KMS-11 (cell line): ENCODE measurements at regions not wholly inside any gene's neighbourhood (a gene's known extent, or its start where the extent isn't known, plus 50 kb on each side); places are given as distances from the start of the nearest gene placed in this dataset.

Source experiments
- H2AFZ ChIP-seq: fragments of 200-600 bp; sonication (generic); 2 replicates; pipeline ENCODE4 v1.6.1; 2016; ENCODE audit warnings: antibody characterized with exemption, mixed run types, low read depth
- H3K27ac ChIP-seq: fragments of 200-600 bp; sonication (generic); 2 replicates; pipeline ENCODE4 v1.6.1; 2016; ENCODE audit warnings: mild to moderate bottlenecking, mixed run types
- H3K27me3 ChIP-seq: fragments of 200-600 bp; sonication (generic); 2 replicates; pipeline ENCODE4 v1.6.1; 2017; ENCODE audit warnings: mild to moderate bottlenecking, low read depth, mixed run types, moderate library complexity; ENCODE audit not compliant: insufficient read depth
- H3K36me3 ChIP-seq: fragments of 200-600 bp; sonication (generic); 2 replicates; pipeline ENCODE4 v1.6.1; 2017; ENCODE audit warnings: mild to moderate bottlenecking, mixed run types; ENCODE audit not compliant: insufficient read depth
- H3K4me1 ChIP-seq: fragments of 200-600 bp; sonication (generic); 2 replicates; pipeline ENCODE4 v1.6.1; 2016; ENCODE audit warnings: mild to moderate bottlenecking, low read depth, mixed run types; ENCODE audit not compliant: poor library complexity, severe bottlenecking
- H3K4me2 ChIP-seq: fragments of 200-600 bp; sonication (generic); 2 replicates; pipeline ENCODE4 v1.7.0; 2016; ENCODE audit warnings: mild to moderate bottlenecking, mixed run types
- H3K4me3 ChIP-seq: fragments of 200-600 bp; sonication (generic); IDR thresholded peaks from 2 replicates; pipeline ENCODE4 v1.6.1; 2017; ENCODE audit warnings: low read depth, low read length, mixed read lengths; ENCODE audit not compliant: insufficient read depth
- H3K79me2 ChIP-seq: fragments of 200-600 bp; sonication (generic); 2 replicates; pipeline ENCODE4 v1.6.1; 2016; ENCODE audit warnings: low read depth, mixed run types; ENCODE audit not compliant: insufficient read depth
- H3K9ac ChIP-seq: fragments of 200-600 bp; sonication (generic); 2 replicates; pipeline ENCODE4 v1.6.1; 2016; ENCODE audit warnings: mild to moderate bottlenecking, mixed run types
- H4K20me1 ChIP-seq: fragments of 200-600 bp; sonication (generic); 2 replicates; pipeline ENCODE4 v1.6.1; 2016; ENCODE audit warnings: mild to moderate bottlenecking, mixed run types; ENCODE audit not compliant: insufficient read depth
- CTCF ChIP-seq: fragments of 200-600 bp; sonication (generic); conservative IDR thresholded peaks from 2 replicates; pipeline ENCODE4 v1.6.1; 2017; ENCODE audit warnings: low read depth, mild to moderate bottlenecking, antibody characterized with exemption, low read length, moderate library complexity, mixed read lengths

- Histone ChIP-seq H3K4me3 (no peak overlapping the region), H3K79me2 (no peaks in the 10 kb centered on the region), H3K36me3 (no peaks in the 10 kb centered on the region), H3K27ac (no peak overlapping the region), H3K9ac (no peak overlapping the region), H3K27me3 (no peaks in the 10 kb centered on the region), H2AFZ (no peak overlapping the region), H4K20me1 (no peaks in the 10 kb centered on the region), H3K4me2 (no peak overlapping the region), H3K4me1 (no peaks in the 10 kb centered on the region)
- no peak for TF ChIP-seq CTCF
Observed at GRCh38 chr6:139642346-139642745, 267.9 kb upstream of the CITED2 start.

- H3K9ac ChIP-seq, result no peak overlapping the region
- TF ChIP-seq CTCF, result no peak
- H3K27ac ChIP-seq, result no peak overlapping the region
- H3K36me3 ChIP-seq, result no peaks in the 10 kb centered on the region
- no peaks in the 10 kb centered on the region for H3K27me3 ChIP-seq
- no peaks in the 10 kb centered on the region for H3K79me2 ChIP-seq
- H3K4me2 ChIP-seq, result no peak overlapping the region
- H3K4me1 ChIP-seq, result no peaks in the 10 kb centered on the region
- no peaks in the 10 kb centered on the region for H4K20me1 ChIP-seq
- no peak overlapping the region for H3K4me3 ChIP-seq
- H2AFZ ChIP-seq, result no peak overlapping the region
Observed at GRCh38 chr6:139641376-139641775, 266.9 kb upstream of the CITED2 start.

- no peak overlapping the region for H3K27ac ChIP-seq
- H3K27me3 ChIP-seq, result no peaks in the 10 kb centered on the region
- no peaks in the 10 kb centered on the region for H4K20me1 ChIP-seq
- no peak overlapping the region for H3K4me3 ChIP-seq
- H3K36me3 ChIP-seq, result no peaks in the 10 kb centered on the region
- no peak overlapping the region for H3K9ac ChIP-seq
- no peaks in the 10 kb centered on the region for H3K79me2 ChIP-seq
- TF ChIP-seq CTCF, result no peak
- no peak overlapping the region for H2AFZ ChIP-seq
- H3K4me1 ChIP-seq, result no peaks in the 10 kb centered on the region
- no peak overlapping the region for H3K4me2 ChIP-seq
Observed at GRCh38 chr6:139640921-139641320, 266.5 kb upstream of the CITED2 start.

- Histone ChIP-seq H3K4me3 (no peak overlapping the region), H2AFZ (no peak overlapping the region), H3K4me2 (no peak overlapping the region), H4K20me1 (no peaks in the 10 kb centered on the region), H3K36me3 (no peaks in the 10 kb centered on the region), H3K27ac (no peak overlapping the region), H3K4me1 (no peaks in the 10 kb centered on the region), H3K79me2 (no peaks in the 10 kb centered on the region), H3K27me3 (no peaks in the 10 kb centered on the region), H3K9ac (no peak overlapping the region)
- no peak for TF ChIP-seq CTCF
Observed at GRCh38 chr6:139640448-139640847, 266.0 kb upstream of the CITED2 start.

GRCh38 chr6:139639507-139639906 lies 265.1 kb upstream of the CITED2 start:
- no peak overlapping the region for H3K27ac ChIP-seq
- H3K9ac ChIP-seq, result no peak overlapping the region
- H4K20me1 ChIP-seq, result no peaks in the 10 kb centered on the region
- no peaks in the 10 kb centered on the region for H3K79me2 ChIP-seq
- H3K4me3 ChIP-seq, result no peak overlapping the region
- H3K4me2 ChIP-seq, result no peak overlapping the region
- no peak overlapping the region for H2AFZ ChIP-seq
- H3K27me3 ChIP-seq, result no peaks in the 10 kb centered on the region
- H3K36me3 ChIP-seq, result no peaks in the 10 kb centered on the region
- TF ChIP-seq CTCF, result no peak
- no peaks in the 10 kb centered on the region for H3K4me1 ChIP-seq
